ENCODE measurements at regions not wholly inside any gene's neighbourhood (a gene's known extent, or its start where the extent isn't known, plus 50 kb on each side); places are given as distances from the start of the nearest gene placed in this dataset.

DNA sequence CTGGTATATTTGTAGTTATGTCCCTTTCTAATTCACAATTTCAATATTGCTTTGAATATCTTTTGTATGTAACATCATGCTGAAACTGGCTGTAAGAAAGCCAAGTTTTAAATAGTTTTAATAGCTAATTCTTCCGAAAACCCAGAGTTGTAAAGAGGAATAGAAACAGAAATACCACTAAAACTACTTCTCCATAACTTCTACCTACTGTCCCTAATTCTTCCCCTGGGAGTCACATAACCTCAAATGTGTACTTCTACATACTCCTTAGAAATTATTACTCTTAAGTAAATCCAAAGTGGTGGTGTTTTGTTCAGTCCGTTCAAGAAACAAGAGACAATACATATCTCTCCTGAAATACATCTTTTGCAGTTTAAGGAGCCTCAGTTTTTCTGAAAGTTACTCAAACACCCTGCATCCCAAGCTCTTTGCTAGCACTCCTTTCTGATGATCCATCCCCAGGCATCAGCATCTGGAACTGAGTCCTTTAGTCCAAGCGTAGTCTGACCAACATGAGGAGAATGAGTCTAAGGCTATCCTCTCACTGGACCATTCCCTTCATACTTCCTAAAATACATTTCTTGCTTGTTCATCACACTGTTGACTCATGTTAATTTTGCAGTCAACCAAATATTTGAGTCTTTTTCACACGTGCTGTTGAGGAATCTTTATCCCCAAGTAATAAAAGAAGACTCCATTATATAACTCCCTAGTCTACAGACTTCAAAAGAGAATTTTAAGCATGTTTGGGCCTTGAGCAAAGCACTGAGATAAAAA, 214.3 kb upstream of the NUDT4 start:
- no peak for DNase-seq

DNA sequence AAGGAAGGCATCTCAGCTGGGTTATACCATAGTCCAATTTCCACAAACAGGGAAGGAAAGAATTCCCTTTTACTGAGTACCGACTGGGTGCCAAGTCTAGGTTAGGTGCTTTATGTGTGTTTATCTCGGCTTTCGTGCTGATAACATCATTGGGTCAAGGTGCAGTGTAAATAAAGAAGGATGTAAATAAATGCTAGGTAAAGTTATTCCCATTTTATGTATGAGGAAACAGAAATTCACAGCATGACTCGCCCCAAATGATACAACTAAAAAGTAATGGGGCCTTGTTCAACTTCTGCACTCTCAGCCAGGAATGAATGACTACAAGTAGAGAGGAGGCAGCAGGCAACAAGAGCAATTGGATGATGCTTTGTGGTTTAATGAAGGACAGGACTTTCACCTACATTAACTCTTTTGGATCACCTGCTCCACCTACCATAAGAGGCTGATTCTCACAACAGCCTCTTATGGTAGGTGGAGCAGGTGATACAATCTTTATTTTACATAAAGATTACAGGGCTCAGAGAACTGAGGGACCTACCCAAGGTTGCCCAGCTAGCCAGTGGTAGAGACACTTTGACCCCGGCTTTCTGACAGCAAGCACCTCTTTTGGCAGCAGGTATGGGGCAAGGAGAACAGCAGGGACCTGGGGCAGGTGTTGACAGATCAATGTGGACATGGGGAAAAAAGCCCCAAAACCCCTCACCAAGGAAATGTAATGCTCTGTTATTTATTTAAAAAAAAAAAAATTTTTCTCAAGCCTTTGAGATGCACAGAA, 213.4 kb upstream of the NUDT4 start:
- peak; percentile 51 for DNase-seq

GRCh38 chr12:93165384-93165932, 212.3 kb upstream of the NUDT4 start:
- DNase-seq: no peak

- DNase-seq: peak; percentile 27
These were observed 211.0 kb upstream of the NUDT4 start for GRCh38 chr12:93166541-93167307.

GRCh38 chr12:93167331-93167730, 210.4 kb upstream of the NUDT4 start:
- DNase-seq: no peak

- no peak for DNase-seq
These were observed 209.8 kb upstream of the NUDT4 start for GRCh38 chr12:93167841-93168492.

DNA sequence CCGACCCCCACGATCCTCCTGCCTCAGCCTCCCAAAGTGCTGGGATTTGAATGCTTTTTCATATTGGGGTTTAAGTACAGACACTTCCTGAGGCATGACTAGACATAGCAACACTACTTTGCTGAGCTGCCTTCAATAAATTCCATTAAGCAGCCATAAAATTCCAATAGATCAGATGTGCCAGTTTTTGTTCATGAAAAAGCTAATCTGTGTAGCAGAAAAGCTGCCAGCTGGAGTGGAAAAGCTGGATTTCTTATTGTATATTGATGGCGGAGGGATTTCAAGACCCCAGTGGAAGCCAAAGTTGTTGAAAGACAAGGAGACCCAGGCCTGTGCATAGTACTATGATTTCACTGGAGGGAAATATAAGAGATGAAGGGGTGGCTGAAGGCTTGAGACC, 209.0 kb upstream of the NUDT4 start:
- no peak for DNase-seq

GRCh38 chr12:93169536-93169935, 208.2 kb upstream of the NUDT4 start:
- no peak for DNase-seq

DNA sequence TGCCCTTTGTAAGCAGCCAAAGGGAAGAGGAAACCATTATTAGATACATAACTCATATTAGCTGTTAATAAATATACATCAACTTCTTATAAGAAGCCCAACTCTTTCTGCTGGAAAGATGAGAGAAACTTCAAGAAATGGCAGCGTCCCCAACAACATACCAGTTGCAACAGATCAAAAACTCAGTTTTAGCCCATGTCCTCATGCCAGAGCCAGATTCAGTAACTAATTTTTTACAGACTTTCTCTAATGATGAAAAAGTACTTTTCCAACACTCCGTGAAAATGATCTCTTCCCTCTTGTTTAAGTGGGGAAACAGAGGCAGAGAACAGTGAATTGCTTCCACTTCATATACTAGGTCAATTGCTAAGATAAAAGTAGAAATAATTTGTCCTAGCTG, 206.8 kb upstream of the NUDT4 start:
- DNase-seq: no peak

DNA sequence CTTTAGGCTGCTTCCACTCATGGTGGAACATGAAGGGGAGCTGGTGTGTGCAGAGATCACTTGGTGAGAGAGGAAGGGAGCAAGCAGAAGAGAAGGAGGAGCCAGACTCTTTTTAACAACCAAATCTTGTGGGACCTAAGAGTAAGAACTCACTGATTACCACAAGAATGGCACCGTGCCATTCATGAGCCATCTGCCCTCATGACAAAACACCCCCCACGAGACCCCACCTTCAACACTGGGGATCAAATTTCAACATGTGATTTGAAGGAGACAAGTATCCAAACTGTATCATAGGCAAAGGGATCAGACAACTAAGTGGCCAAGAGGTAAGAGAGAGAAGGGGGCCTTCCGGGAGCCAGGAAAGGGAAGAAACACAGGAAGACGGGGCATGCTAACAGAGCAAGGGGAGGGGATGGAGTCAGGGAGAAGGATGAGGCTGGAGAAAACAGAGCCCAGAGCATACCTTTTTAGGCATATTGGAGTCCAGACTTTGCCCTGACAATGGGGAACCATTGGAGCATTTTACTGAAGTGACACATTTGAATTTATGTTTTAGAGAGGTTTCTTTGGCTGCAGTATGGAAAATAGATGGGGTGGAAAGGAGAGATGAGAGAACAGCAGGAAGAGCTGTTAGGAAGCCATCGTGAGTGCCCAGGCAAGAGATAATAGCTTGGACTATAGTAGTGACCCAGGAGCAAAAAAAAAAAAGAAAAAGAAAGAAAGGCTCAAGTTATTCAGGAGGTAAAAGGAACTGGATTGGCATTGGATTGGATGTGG, 204.4 kb upstream of the NUDT4 start:
- DNase-seq: no peak

- DNase-seq: no peak
These were observed 203.7 kb upstream of the NUDT4 start for GRCh38 chr12:93174048-93174447.

- no peak for DNase-seq
These were observed 203.3 kb upstream of the NUDT4 start for GRCh38 chr12:93174473-93174872.

GRCh38 chr12:93176165-93176564, 201.6 kb upstream of the NUDT4 start:
- no peak for DNase-seq

GRCh38 chr12:93176610-93177126, 201.1 kb upstream of the NUDT4 start:
- DNase-seq: no peak

DNA sequence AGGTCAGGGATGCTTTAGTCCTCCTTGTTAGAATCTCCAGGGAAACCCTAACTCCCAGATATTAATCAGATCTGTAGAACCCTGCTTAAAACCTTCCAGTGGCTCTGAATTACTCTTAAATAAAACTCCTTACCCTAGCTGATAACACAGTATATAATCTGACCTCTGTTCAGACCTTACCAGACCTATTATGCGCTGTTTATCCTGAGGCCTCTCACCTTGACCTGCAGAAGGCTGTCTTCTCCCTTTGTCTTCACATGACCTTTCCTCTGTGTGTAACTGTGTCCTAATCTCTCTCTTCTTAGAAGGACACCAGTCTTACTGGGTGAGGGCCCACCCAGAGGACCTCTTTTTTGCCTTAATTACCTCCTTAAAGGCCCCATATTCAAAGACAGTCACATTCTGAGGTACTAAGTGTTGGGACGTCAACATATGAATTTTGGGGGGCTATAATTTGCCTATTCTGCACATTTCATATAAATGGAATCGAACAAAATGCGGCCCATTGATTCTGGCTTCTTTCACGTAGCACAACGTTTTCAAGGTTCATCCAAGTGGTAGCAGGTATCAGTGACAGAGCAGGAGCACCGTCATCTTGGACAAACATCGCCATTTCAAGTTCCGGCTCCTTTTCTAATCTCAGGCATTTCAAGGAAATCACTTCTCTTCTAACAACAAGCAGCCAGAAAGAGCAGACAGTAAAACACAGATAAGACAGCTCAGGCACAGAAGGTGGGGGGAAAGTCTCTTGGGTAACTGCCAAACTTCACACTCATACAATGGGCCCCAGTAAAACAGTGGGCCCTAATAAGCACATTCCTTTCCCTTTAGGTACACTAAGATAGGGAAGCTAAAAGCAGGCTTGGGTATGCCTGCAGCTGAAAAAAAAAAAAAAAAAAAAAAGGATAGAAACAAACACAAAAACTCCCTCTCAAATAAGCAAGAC, 200.2 kb upstream of the NUDT4 start:
- no peak for DNase-seq

DNA sequence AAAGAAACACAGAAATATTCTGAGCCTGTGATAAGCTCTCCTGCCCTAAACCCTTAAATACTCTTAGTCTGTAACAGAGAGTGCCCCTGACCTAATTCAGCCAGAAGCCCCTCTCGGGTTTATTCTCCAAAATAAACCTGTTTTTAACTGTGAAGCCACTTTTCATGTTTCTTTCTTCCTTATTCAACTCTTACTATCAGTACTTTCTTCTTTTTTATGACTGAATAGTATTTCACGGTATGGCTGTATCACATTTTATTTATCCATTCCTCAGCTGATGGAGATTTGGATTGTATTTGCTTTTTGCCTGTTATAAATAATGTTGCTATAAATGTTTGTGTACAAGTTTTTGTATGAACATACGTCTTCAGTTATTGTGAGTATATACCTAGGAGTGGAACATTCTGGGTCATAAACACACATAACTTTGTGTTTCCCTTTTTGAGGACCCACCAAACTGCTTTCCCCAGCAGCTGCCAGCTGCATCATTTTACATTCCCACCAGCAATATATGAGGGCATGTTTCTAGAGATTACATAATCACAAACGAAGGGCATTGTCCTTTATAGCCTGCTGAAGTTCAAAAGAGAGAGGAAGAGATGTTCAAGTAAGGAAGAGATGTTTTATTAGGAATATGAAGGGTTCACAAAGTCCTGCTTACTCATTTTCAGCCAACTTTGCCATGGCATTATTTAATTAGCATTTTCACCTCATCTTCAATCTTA, 199.4 kb upstream of the NUDT4 start:
- no peak for DNase-seq

DNA sequence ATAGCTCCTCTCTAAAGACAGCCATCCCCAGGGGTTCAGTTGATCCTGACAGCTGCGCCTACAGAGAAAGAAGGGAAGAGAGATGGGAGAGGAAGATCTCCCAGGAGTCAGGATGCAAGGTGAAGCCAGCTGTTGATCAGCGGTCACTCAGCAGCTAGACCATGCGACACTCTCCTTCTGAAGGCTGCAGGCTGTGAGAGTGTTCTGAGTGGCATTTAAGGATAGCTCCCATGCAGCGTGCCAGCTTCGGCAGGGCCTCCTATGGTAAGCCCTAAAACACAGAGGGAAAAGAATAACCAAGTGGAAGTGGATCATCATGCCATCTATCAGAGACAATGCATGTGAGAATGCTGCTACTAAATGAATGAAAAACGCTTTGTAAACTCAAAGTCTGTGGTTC, 197.9 kb upstream of the NUDT4 start:
- DNase-seq: no peak

DNA sequence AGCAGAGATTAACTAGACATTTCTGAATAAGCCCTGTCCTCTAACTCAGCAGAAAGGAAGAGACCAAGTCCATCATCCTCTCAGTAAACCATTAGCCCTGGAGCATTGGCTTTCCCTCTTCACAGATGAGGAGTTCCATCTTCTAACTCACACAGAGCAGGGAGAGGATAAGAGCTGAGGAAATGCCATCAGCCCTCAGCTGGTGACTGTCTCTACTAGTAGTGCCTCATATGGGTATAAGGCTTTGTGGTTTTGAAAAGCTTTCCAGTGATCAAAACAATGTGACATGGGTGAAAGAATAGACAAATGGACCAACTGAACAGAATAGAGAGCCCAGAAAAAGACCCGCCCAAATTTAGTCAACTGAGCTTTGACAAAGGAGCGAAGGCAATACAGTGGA, 197.2 kb upstream of the NUDT4 start:
- DNase-seq: no peak

DNA sequence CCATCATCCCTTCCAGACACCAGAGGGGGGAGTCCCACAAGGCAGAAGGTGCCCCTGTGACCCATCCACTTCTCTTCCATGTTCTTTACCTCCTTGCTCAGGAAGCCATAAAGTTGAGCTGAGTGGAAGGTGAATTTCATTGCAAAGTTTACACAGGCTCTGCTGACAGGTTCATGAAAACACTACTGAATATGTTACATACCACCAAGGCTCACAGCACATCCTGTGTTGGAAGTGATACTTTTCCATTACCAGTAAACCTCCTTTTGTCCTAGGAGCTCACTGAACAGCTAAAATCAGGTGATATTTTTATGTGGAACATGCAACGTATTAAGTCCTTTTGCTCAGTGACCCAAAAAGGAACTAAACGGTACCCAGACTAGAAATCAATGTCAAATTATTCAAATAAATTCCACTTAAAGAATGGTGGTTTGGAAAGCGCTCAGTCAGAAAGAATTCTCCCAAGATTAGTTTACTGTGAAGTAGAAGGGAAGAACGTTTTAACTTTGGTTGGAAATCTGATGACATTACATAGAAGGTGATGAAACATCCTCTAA, 196.2 kb upstream of the NUDT4 start:
- DNase-seq: no peak

All from DMS153 (cell line).